CD4-positive, alpha-beta T cell (primary cell): ENCODE measurements at regions not wholly inside any gene's neighbourhood (a gene's known extent, or its start where the extent isn't known, plus 50 kb on each side); places are given as distances from the start of the nearest gene placed in this dataset.

Experiments
- ATAC-seq: fragments of 200-7000 bp; cut with Tn5 transposase; one replicate; pipeline ENCODE4 v1.10.0; 2022; ENCODE audit warnings: mild to moderate bottlenecking; ENCODE audit not compliant: poor library complexity
- CTCF ChIA-PET: fragments of 350-600 bp; sonication (Branson Sonifier 250); formaldehyde crosslinking; loops from one replicate; lab custom pipeline; 2021; ENCODE audit warnings: antibody characterized with exemption, inconsistent platforms; lab: Charles Lee
- POLR2A ChIA-PET: fragments of 350-600 bp; sonication (Branson Sonifier 250); formaldehyde crosslinking; loops from one replicate; lab custom pipeline; 2021; ENCODE audit warnings: antibody characterized with exemption, inconsistent platforms; lab: Charles Lee
- DNase-seq, 14 experiments: peaks; one replicate each; pipeline ENCODE4 v3.0.0-alpha.2; 2013 to 2020; ENCODE audit warnings: mixed read lengths in 2 of 14
- H3K27ac ChIP-seq, 2 donors: one replicate each; pipeline versions ENCODE4 v1.5.1 to v1.7.0; 2013; ENCODE audit warnings: low read length in 2 of 2, low read depth in 1 of 2, mild to moderate bottlenecking in 1 of 2
- H3K27me3 ChIP-seq, 2 experiments: 1 replicate in 1 of 2; 2 replicates in 1 of 2; pipeline versions ENCODE4 v1.6.1 to v1.7.0; 2013; ENCODE audit warnings: low read length in 2 of 2, control low read depth in 1 of 2, mild to moderate bottlenecking in 1 of 2, moderate library complexity in 1 of 2; ENCODE audit not compliant: insufficient read depth in 2 of 2, control insufficient read depth in 1 of 2
- H3K36me3 ChIP-seq: one replicate; pipeline ENCODE4 v1.6.1; 2013; ENCODE audit warnings: low read length, control low read depth; ENCODE audit not compliant: insufficient read depth
- H3K4me1 ChIP-seq: one replicate; pipeline ENCODE4 v1.6.1; 2013; ENCODE audit warnings: low read length, control low read depth; ENCODE audit not compliant: insufficient read depth
- H3K4me3 ChIP-seq: one replicate; pipeline ENCODE4 v1.5.1; 2013; ENCODE audit warnings: mild to moderate bottlenecking, low read length, moderate library complexity
- H3K9me3 ChIP-seq, 2 experiments: 1 replicate in 1 of 2; 2 replicates in 1 of 2; pipeline versions ENCODE4 v1.6.1 to v1.7.0; 2013; ENCODE audit warnings: low read length in 2 of 2, mild to moderate bottlenecking in 2 of 2, control low read depth in 1 of 2, moderate library complexity in 1 of 2; ENCODE audit not compliant: control insufficient read depth in 1 of 2, insufficient read depth in 1 of 2
- H3K27ac Mint-ChIP-seq: one replicate; pipeline ENCODE4 v1.8.0; 2020; ENCODE audit warnings: mixed read lengths
- H3K27me3 Mint-ChIP-seq: one replicate; pipeline ENCODE4 v1.8.0; 2021; ENCODE audit warnings: mixed read lengths
- H3K36me3 Mint-ChIP-seq: one replicate; pipeline ENCODE4 v1.8.0; 2021; ENCODE audit warnings: low read depth, mixed read lengths
- H3K4me1 Mint-ChIP-seq: one replicate; pipeline ENCODE4 v1.8.0; 2021; ENCODE audit warnings: low read depth, mixed read lengths
- H3K4me3 Mint-ChIP-seq: one replicate; pipeline ENCODE4 v1.8.0; 2020; ENCODE audit warnings: mild to moderate bottlenecking, mixed read lengths
- H3K9me3 Mint-ChIP-seq: one replicate; pipeline ENCODE4 v1.8.0; 2020; ENCODE audit warnings: mixed read lengths
- CTCF ChIP-seq: fragments of 200-600 bp; IDR thresholded peaks from one replicate; pipeline ENCODE4 v1.8.0; 2022; ENCODE audit warnings: antibody characterized with exemption, mild to moderate bottlenecking
- intact Hi-C, 2 experiments: fragments of 100-400 bp; cut with DNase I in 1 of 2; cut with micrococcal nuclease in 1 of 2; formaldehyde crosslinking; loops; one replicate each; pipeline versions ENCODE4 v1.15.1 to v1.9.0; 2023 to 2025; cut with DNase I, micrococcal nuclease

GRCh38 chr11:50379484-50379883 lies 346.8 kb downstream of the OR4C45 start:
- Mint-ChIP-seq H3K36me3 (no peaks in the 10 kb centered on the region), H3K4me1 (no peaks in the 10 kb centered on the region), H3K27ac (no peak overlapping the region), H3K9me3 (peaks cover 14% of the 10 kb centered on the region), H3K4me3 (no peak overlapping the region), H3K27me3 (no peaks in the 10 kb centered on the region)
- TF ChIP-seq CTCF = no peak
- no peaks in the 10 kb centered on the region for H3K36me3 ChIP-seq
- CTCF ChIA-PET = no interaction called here
- H3K27me3 ChIP-seq = no peaks in the 10 kb centered on the region
- no peak for DNase-seq
- no peak overlapping the region for H3K4me3 ChIP-seq
- POLR2A ChIA-PET = no interaction called here
- H3K27ac ChIP-seq = no peak overlapping the region
- intact Hi-C loops = no loop called here
- H3K9me3 ChIP-seq = peaks cover 0 to 63% of the 10 kb centered on the region in 2 experiments
- no peaks in the 10 kb centered on the region for H3K4me1 ChIP-seq
- no peak for ATAC-seq

DNA sequence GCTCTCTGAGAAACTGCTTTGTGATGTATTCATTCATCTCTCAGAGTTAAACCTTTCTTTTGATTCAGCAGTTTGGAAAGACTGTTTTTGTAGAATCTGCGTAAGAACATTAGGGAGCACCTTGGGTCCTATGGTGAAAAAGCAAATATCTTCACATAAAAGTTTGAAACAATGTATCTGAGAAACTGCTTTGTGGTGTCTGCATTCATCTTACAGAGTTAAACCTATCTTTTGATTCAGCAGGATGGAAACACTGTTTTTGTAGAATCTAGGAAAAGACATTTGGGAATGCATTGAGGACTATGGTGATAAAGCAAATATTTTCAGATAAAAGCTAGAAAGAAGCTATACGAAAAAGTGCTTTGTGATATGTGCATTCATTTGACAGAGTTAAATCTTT lies 361.3 kb downstream of the OR4C45 start:
- no peak overlapping the region for H3K4me3 ChIP-seq
- Mint-ChIP-seq H3K9me3 (peaks cover 11% of the 10 kb centered on the region), H3K4me3 (no peak overlapping the region), H3K4me1 (no peaks in the 10 kb centered on the region), H3K36me3 (peaks cover 13% of the 10 kb centered on the region), H3K27me3 (no peaks in the 10 kb centered on the region), H3K27ac (no peak overlapping the region)
- no peak overlapping the region for H3K27ac ChIP-seq
- no peaks in the 10 kb centered on the region for H3K4me1 ChIP-seq
- no peaks in the 10 kb centered on the region for H3K36me3 ChIP-seq
- ChIA-PET POLR2A (no interaction called here), CTCF (no interaction called here)
- DNase-seq (no peak), ATAC-seq (no peak)
- intact Hi-C loops = no loop called here
- H3K9me3 ChIP-seq = peaks cover 3 to 69% of the 10 kb centered on the region in 2 experiments
- H3K27me3 ChIP-seq = no peaks in the 10 kb centered on the region
- TF ChIP-seq CTCF = no peak

DNA sequence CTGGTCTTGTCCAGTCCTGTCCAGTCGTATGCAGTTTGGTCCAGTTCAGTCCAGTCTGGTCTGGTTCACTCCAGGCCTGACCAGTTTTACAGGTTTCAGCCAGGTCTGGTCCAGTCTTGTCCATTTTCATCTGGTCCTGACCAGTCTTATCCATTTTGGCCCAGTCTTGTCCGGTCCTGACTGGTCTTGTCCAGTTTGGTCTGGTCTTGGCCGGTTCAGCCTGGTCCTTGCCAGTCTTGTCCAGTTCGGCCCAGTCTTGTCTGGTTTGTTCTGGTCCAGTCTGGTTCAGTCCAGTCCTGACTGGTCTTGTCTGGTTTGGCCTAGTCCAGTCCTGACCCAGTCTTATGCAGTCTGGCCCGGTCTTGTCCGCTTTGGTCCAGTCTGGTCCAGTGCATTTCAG lies 380.2 kb downstream of the OR4C45 start:
- ATAC-seq (no peak), DNase-seq (peak in 1 of 14 experiments; percentile 16)
- no peak overlapping the region for H3K4me3 Mint-ChIP-seq
- no peak overlapping the region for H3K27ac ChIP-seq
- H3K27ac Mint-ChIP-seq = no peak overlapping the region
- H3K4me3 ChIP-seq = no peak overlapping the region
- no peak for TF ChIP-seq CTCF
- intact Hi-C loops = no loop called here
- peaks cover 6 to 13% of the 10 kb centered on the region in 2 experiments for H3K9me3 ChIP-seq
- H3K27me3 ChIP-seq = no peaks in the 10 kb centered on the region
- CTCF ChIA-PET = no interaction called here
- POLR2A ChIA-PET = no interaction called here
- H3K27me3 Mint-ChIP-seq = no peaks in the 10 kb centered on the region
- peaks cover 4% of the 10 kb centered on the region for H3K36me3 Mint-ChIP-seq
- H3K4me1 Mint-ChIP-seq = no peaks in the 10 kb centered on the region
- peaks cover 19% of the 10 kb centered on the region for H3K9me3 Mint-ChIP-seq
- H3K4me1 ChIP-seq = no peaks in the 10 kb centered on the region
- no peaks in the 10 kb centered on the region for H3K36me3 ChIP-seq
